OCI-LY7 (cell line): ENCODE measurements at regions not wholly inside any gene's neighbourhood (a gene's known extent, or its start where the extent isn't known, plus 50 kb on each side); places are given as distances from the start of the nearest gene placed in this dataset.

ENCODE experiments used
- BruUV-seq: library from RNA; stranded (reverse); fragments of 400-500 nt; replicated peaks from 2 replicates; lab custom pipeline; 2021; lab: Mats Ljungman, UMichigan
- CTCF ChIA-PET: fragments of 300-600 bp; sonication (Branson Sonifier 250); formaldehyde crosslinking; loops from one replicate; lab custom pipeline; 2022; ENCODE audit warnings: antibody characterized with exemption; ENCODE audit not compliant: unreplicated experiment; lab: Charles Lee
- POLR2A ChIA-PET: fragments of 300-600 bp; sonication (Branson Sonifier 250); formaldehyde crosslinking; loops from one replicate; lab custom pipeline; 2022; ENCODE audit warnings: antibody characterized with exemption; lab: Charles Lee
- DNase-seq: peaks from one replicate; pipeline ENCODE4 v3.0.0-alpha.2; 2015; ENCODE audit warnings: low spot score
- H2AFZ ChIP-seq: fragments of 200-600 bp; sonication (generic), shearing (Covaris generic); 2 replicates; pipeline ENCODE4 v1.6.1; 2014; ENCODE audit warnings: mild to moderate bottlenecking, antibody characterized with exemption, low read length, moderate library complexity
- H3K27ac ChIP-seq: fragments of 200-600 bp; sonication (generic); 2 replicates; pipeline ENCODE4 v1.5.1; 2014; ENCODE audit warnings: mixed run types, low read depth, mild to moderate bottlenecking, moderate library complexity, low read length, inconsistent platforms; ENCODE audit not compliant: poor library complexity, severe bottlenecking
- H3K36me3 ChIP-seq: fragments of 200-600 bp; sonication (generic); 2 replicates; pipeline ENCODE4 v1.6.1; 2014; ENCODE audit warnings: mild to moderate bottlenecking, antibody characterized with exemption, low read length, moderate library complexity, mixed read lengths; ENCODE audit not compliant: insufficient read depth
- H3K4me1 ChIP-seq: fragments of 200-600 bp; sonication (generic); 2 replicates; pipeline ENCODE4 v1.5.1; 2014; ENCODE audit warnings: mild to moderate bottlenecking, low read length; ENCODE audit not compliant: insufficient read depth, poor library complexity, severe bottlenecking
- H3K4me2 ChIP-seq: fragments of 200-600 bp; sonication (generic); 2 replicates; pipeline ENCODE4 v1.6.1; 2014; ENCODE audit warnings: mild to moderate bottlenecking, low read length
- H3K4me3 ChIP-seq: fragments of 200-600 bp; sonication (generic); 2 replicates; pipeline ENCODE4 v1.5.1; 2014; ENCODE audit warnings: mild to moderate bottlenecking, low read depth, low read length; ENCODE audit not compliant: poor library complexity, severe bottlenecking
- H3K79me2 ChIP-seq: fragments of 200-600 bp; sonication (generic); 2 replicates; pipeline ENCODE4 v1.6.1; 2016; ENCODE audit warnings: low read depth, mild to moderate bottlenecking, low read length, moderate library complexity, mixed read lengths; ENCODE audit not compliant: insufficient read depth
- H3K9me2 ChIP-seq: fragments of 200-600 bp; sonication (generic); 2 replicates; pipeline ENCODE4 v1.6.1; 2016; ENCODE audit warnings: mild to moderate bottlenecking, low read length, mixed read lengths; ENCODE audit not compliant: insufficient read depth
- H3K9me3 ChIP-seq: fragments of 200-600 bp; sonication (generic); 2 replicates; pipeline ENCODE4 v1.6.1; 2014; ENCODE audit warnings: mild to moderate bottlenecking, mixed run types, low read length, mixed read lengths
- H4K20me1 ChIP-seq: fragments of 200-600 bp; sonication (generic); 2 replicates; pipeline ENCODE4 v1.6.1; 2014; ENCODE audit warnings: mild to moderate bottlenecking, antibody characterized with exemption, low read length, moderate library complexity, mixed read lengths; ENCODE audit not compliant: insufficient read depth
- CTCF ChIP-seq: fragments of 200-600 bp; sonication (generic); conservative IDR thresholded peaks from 2 replicates; pipeline ENCODE4 v1.5.1; 2014; ENCODE audit warnings: mild to moderate bottlenecking, antibody characterized with exemption, low read length, moderate library complexity, mixed read lengths
- EZH2phosphoT487 ChIP-seq: fragments of 200-600 bp; sonication (generic); IDR thresholded peaks from 2 replicates; pipeline ENCODE4 v1.6.1; 2018; ENCODE audit warnings: low read depth, borderline replicate concordance, mild to moderate bottlenecking, mixed run types, antibody characterized with exemption, low read length, moderate library complexity, mixed read lengths
- intact Hi-C: fragments of 100-400 bp; cut with micrococcal nuclease; formaldehyde crosslinking; loops from one replicate; pipeline ENCODE4 v1.10.0; 2022; ENCODE audit not compliant: unreplicated experiment

- Histone ChIP-seq H2AFZ (no peak overlapping the region), H3K9me2 (no peaks in the 10 kb centered on the region), H3K4me3 (no peak overlapping the region), H4K20me1 (no peaks in the 10 kb centered on the region), H3K79me2 (no peaks in the 10 kb centered on the region), H3K36me3 (no peaks in the 10 kb centered on the region), H3K4me2 (no peak overlapping the region), H3K4me1 (no peaks in the 10 kb centered on the region), H3K27ac (no peak overlapping the region), H3K9me3 (peaks cover 21% of the 10 kb centered on the region; the same call in 1 of the 2 replicates)
- TF ChIP-seq CTCF: no peak
- TF ChIP-seq EZH2phosphoT487: no peak
- ChIA-PET CTCF (no interaction called here), POLR2A (interaction anchor here (0.6 kb wide), 1 partner anchor 731 kb away, joined by 3 read pairs; no protein-coding TSS in a partner anchor)
- BruUV-seq: no TSS peak
- intact Hi-C loops: no loop called here
- no peak for DNase-seq
These were observed 715.0 kb upstream of the ADAMTS5 start for GRCh38 chr21:27681841-27682240.

DNA sequence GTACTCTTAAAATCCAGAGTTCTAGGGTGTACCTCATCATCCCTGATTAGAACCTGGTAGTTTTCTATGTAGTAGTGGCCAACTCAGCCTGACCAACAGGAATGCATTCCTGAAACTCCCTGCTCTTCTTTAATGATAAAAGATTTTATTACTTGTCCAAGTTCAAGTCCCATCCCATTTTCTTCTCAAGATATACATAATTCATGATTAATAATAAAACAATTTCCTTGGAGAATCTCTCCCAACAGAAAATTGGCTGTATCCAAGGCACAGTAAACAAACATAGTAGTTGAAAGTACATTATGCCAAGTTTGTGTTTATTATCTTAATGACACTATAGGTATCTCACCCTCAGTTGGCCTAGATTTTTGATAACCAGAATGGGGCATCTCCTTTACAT lies 714.1 kb upstream of the ADAMTS5 start:
- intact Hi-C loops: no loop called here
- CTCF ChIA-PET: no interaction called here
- no peaks in the 10 kb centered on the region for H3K79me2 ChIP-seq
- H3K4me3 ChIP-seq: no peak overlapping the region
- BruUV-seq: no TSS peak
- no peak overlapping the region for H3K4me2 ChIP-seq
- no peaks in the 10 kb centered on the region for H3K4me1 ChIP-seq
- POLR2A ChIA-PET: no interaction called here
- no peak overlapping the region for H3K27ac ChIP-seq
- no peak for TF ChIP-seq CTCF
- TF ChIP-seq EZH2phosphoT487: no peak
- no peaks in the 10 kb centered on the region for H3K36me3 ChIP-seq
- H2AFZ ChIP-seq: no peak overlapping the region
- DNase-seq: no peak
- no peaks in the 10 kb centered on the region for H4K20me1 ChIP-seq
- no peaks in the 10 kb centered on the region for H3K9me2 ChIP-seq
- H3K9me3 ChIP-seq: 0 out of 2 replicates have a peak, but pooled peaks cover 17% of the 10 kb centered on the region

DNA sequence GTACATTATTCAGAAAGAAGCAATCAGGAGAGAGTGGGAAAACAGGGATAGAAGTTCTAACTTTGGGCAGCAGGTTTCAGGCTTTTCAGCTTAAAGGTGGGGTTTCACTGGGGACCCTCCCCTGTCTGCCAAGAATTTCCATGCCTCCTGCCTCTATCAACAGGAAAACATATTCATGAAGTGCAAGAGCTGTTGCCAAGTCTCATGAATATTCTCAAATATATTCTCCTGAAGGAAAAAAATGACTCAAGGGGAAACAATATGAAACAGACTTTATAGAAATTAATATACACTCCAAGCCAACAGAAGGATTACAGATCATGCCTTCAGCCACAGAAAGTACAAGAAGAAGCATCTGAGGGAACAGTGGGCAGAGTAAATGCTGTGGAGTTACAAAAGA lies 713.3 kb upstream of the ADAMTS5 start:
- Histone ChIP-seq H3K9me2 (no peaks in the 10 kb centered on the region), H2AFZ (no peak overlapping the region), H3K9me3 (0 out of 2 replicates have a peak, but pooled peaks cover 17% of the 10 kb centered on the region), H3K4me3 (no peak overlapping the region), H3K4me2 (no peak overlapping the region), H3K27ac (no peak overlapping the region), H3K4me1 (no peaks in the 10 kb centered on the region), H3K36me3 (no peaks in the 10 kb centered on the region), H3K79me2 (no peaks in the 10 kb centered on the region), H4K20me1 (no peaks in the 10 kb centered on the region)
- POLR2A ChIA-PET: no interaction called here
- no peak for TF ChIP-seq EZH2phosphoT487
- no peak for TF ChIP-seq CTCF
- CTCF ChIA-PET: no interaction called here
- DNase-seq: no peak
- no TSS peak for BruUV-seq
- intact Hi-C loops: no loop called here
